Naive thymus-derived CD8-positive, alpha-beta T cell (primary cell): ENCODE measurements at regions not wholly inside any gene's neighbourhood (a gene's known extent, or its start where the extent isn't known, plus 50 kb on each side); places are given as distances from the start of the nearest gene placed in this dataset.

ENCODE experiments used
- ATAC-seq, 2 donors: fragments of 150-1000 bp; cut with Tn5 transposase in 1 of 2; sonication (Bioruptor Pico), chemical (Tn5 transposase) in 1 of 2; 1 replicate in 1 of 2; 2 replicates in 1 of 2; pipeline ENCODE4 v1.10.0; 2021; ENCODE audit warnings: mild to moderate bottlenecking in 2 of 2, moderate library complexity in 2 of 2
- POLR2A ChIA-PET: fragments of 350-600 bp; sonication (Branson Sonifier 250); formaldehyde crosslinking; loops from one replicate; lab custom pipeline; 2021; ENCODE audit warnings: antibody characterized with exemption; lab: Charles Lee
- DNase-seq, 10 donors: peaks; one replicate each; pipeline versions ENCODE4 v3.0.0 to v3.0.0-alpha.2; 2020 to 2022
- H3K27ac Mint-ChIP-seq, 10 donors: one replicate each; pipeline ENCODE4 v1.8.0; 2020 to 2022; ENCODE audit warnings: mild to moderate bottlenecking in 10 of 10, mixed read lengths in 10 of 10, moderate library complexity in 4 of 10, inconsistent platforms in 1 of 10
- H3K27me3 Mint-ChIP-seq, 5 donors: one replicate each; pipeline ENCODE4 v1.8.0; 2021 to 2022; ENCODE audit warnings: mixed read lengths in 5 of 5
- H3K36me3 Mint-ChIP-seq, 3 donors: one replicate each; pipeline ENCODE4 v1.8.0; 2020 to 2022; ENCODE audit warnings: mixed read lengths in 3 of 3, mild to moderate bottlenecking in 2 of 3, inconsistent platforms in 1 of 3
- H3K4me1 Mint-ChIP-seq, 4 donors: one replicate each; pipeline ENCODE4 v1.8.0; 2021 to 2022; ENCODE audit warnings: mixed read lengths in 4 of 4
- H3K4me3 Mint-ChIP-seq, 10 donors: one replicate each; pipeline ENCODE4 v1.8.0; 2020 to 2022; ENCODE audit warnings: mild to moderate bottlenecking in 10 of 10, mixed read lengths in 10 of 10, moderate library complexity in 6 of 10, inconsistent platforms in 1 of 10
- H3K9me3 Mint-ChIP-seq, 9 donors: one replicate each; pipeline ENCODE4 v1.8.0; 2020 to 2022; ENCODE audit warnings: mixed read lengths in 9 of 9, mild to moderate bottlenecking in 3 of 9, inconsistent platforms in 1 of 9, moderate library complexity in 1 of 9

GRCh38 chr2:180359522-180360282, 352.6 kb upstream of the CWC22 start:
- no peak for ATAC-seq
- H3K36me3 Mint-ChIP-seq = no peaks in the 10 kb centered on the region
- POLR2A ChIA-PET = no interaction called here
- H3K27ac Mint-ChIP-seq = peak overlapping the region in 2 of 10 donors; percentile 29 to 88
- no peaks in the 10 kb centered on the region for H3K27me3 Mint-ChIP-seq
- DNase-seq = peak in 2 of 10 donors; percentile 4 to 43
- peaks cover 0 to 4% (median 0%) of the 10 kb centered on the region in 9 donors for H3K9me3 Mint-ChIP-seq
- H3K4me1 Mint-ChIP-seq = peaks cover 0 to 12% (median 1%) of the 10 kb centered on the region in 4 donors
- H3K4me3 Mint-ChIP-seq = peak overlapping the region in 1 of 10 donors; percentile 26

- no peak for ATAC-seq
- H3K4me3 Mint-ChIP-seq = no peak overlapping the region
- H3K27ac Mint-ChIP-seq = no peak overlapping the region
- peaks cover 0 to 2% (median 0%) of the 10 kb centered on the region in 9 donors for H3K9me3 Mint-ChIP-seq
- POLR2A ChIA-PET = no interaction called here
- H3K4me1 Mint-ChIP-seq = peaks cover 0 to 12% (median 1%) of the 10 kb centered on the region in 4 donors
- no peak for DNase-seq
- H3K27me3 Mint-ChIP-seq = no peaks in the 10 kb centered on the region
- H3K36me3 Mint-ChIP-seq = no peaks in the 10 kb centered on the region
Measured at GRCh38 chr2:180358458-180358857, 351.4 kb upstream of the CWC22 start.

GRCh38 chr2:180356676-180357075, 349.6 kb upstream of the CWC22 start:
- ATAC-seq (no peak), DNase-seq (no peak)
- no peaks in the 10 kb centered on the region for H3K27me3 Mint-ChIP-seq
- H3K27ac Mint-ChIP-seq = no peak overlapping the region
- no peaks in the 10 kb centered on the region for H3K36me3 Mint-ChIP-seq
- H3K4me1 Mint-ChIP-seq = peaks cover 0 to 12% (median 1%) of the 10 kb centered on the region in 4 donors
- H3K9me3 Mint-ChIP-seq = peaks cover 0 to 4% (median 0%) of the 10 kb centered on the region in 9 donors
- H3K4me3 Mint-ChIP-seq = no peak overlapping the region
- POLR2A ChIA-PET = no interaction called here

GRCh38 chr2:180352620-180353019, 345.5 kb upstream of the CWC22 start:
- H3K4me1 Mint-ChIP-seq = no peaks in the 10 kb centered on the region
- POLR2A ChIA-PET = no interaction called here
- no peaks in the 10 kb centered on the region for H3K36me3 Mint-ChIP-seq
- DNase-seq = no peak
- H3K27ac Mint-ChIP-seq = no peak overlapping the region
- peaks cover 0 to 4% (median 3%) of the 10 kb centered on the region in 9 donors for H3K9me3 Mint-ChIP-seq
- H3K27me3 Mint-ChIP-seq = no peaks in the 10 kb centered on the region
- H3K4me3 Mint-ChIP-seq = no peak overlapping the region
- ATAC-seq = no peak

GRCh38 chr2:180349809-180350208, 342.7 kb upstream of the CWC22 start:
- Mint-ChIP-seq H3K27ac (no peak overlapping the region), H3K9me3 (peaks cover 0 to 11% (median 2%) of the 10 kb centered on the region in 9 donors), H3K4me3 (no peak overlapping the region), H3K36me3 (no peaks in the 10 kb centered on the region), H3K27me3 (no peaks in the 10 kb centered on the region), H3K4me1 (no peaks in the 10 kb centered on the region)
- no peak for ATAC-seq
- no peak for DNase-seq
- POLR2A ChIA-PET = no interaction called here

- no peak overlapping the region for H3K27ac Mint-ChIP-seq
- H3K9me3 Mint-ChIP-seq = peaks cover 0 to 14% (median 11%) of the 10 kb centered on the region in 9 donors
- POLR2A ChIA-PET = no interaction called here
- no peak for DNase-seq
- peaks cover 0 to 2% (median 0%) of the 10 kb centered on the region in 4 donors for H3K4me1 Mint-ChIP-seq
- H3K27me3 Mint-ChIP-seq = no peaks in the 10 kb centered on the region
- no peak for ATAC-seq
- H3K4me3 Mint-ChIP-seq = no peak overlapping the region
- H3K36me3 Mint-ChIP-seq = peaks cover 0 to 8% (median 0%) of the 10 kb centered on the region in 3 donors
Measured at GRCh38 chr2:180343528-180344345, 336.6 kb upstream of the CWC22 start.

- DNase-seq (no peak), ATAC-seq (no peak)
- Mint-ChIP-seq H3K27me3 (no peaks in the 10 kb centered on the region), H3K36me3 (peaks cover 0 to 32% (median 0%) of the 10 kb centered on the region in 3 donors), H3K4me1 (peaks cover 0 to 2% (median 0%) of the 10 kb centered on the region in 4 donors), H3K9me3 (peaks cover 11 to 55% (median 34%) of the 10 kb centered on the region in 9 donors), H3K4me3 (no peak overlapping the region), H3K27ac (no peak overlapping the region)
- POLR2A ChIA-PET = no interaction called here
Measured at GRCh38 chr2:180337136-180337535, 330.0 kb upstream of the CWC22 start.

- ATAC-seq (no peak), DNase-seq (no peak)
- H3K9me3 Mint-ChIP-seq = peaks cover 11 to 57% (median 34%) of the 10 kb centered on the region in 9 donors
- no peak overlapping the region for H3K27ac Mint-ChIP-seq
- peaks cover 0 to 32% (median 0%) of the 10 kb centered on the region in 3 donors for H3K36me3 Mint-ChIP-seq
- no peak overlapping the region for H3K4me3 Mint-ChIP-seq
- POLR2A ChIA-PET = no interaction called here
- no peaks in the 10 kb centered on the region for H3K4me1 Mint-ChIP-seq
- no peaks in the 10 kb centered on the region for H3K27me3 Mint-ChIP-seq
Measured at GRCh38 chr2:180336550-180336949, 329.5 kb upstream of the CWC22 start.

- DNase-seq (no peak), ATAC-seq (no peak)
- no peaks in the 10 kb centered on the region for H3K4me1 Mint-ChIP-seq
- H3K27me3 Mint-ChIP-seq = no peaks in the 10 kb centered on the region
- no peak overlapping the region for H3K27ac Mint-ChIP-seq
- peaks cover 11 to 60% (median 34%) of the 10 kb centered on the region in 9 donors for H3K9me3 Mint-ChIP-seq
- no peak overlapping the region for H3K4me3 Mint-ChIP-seq
- peaks cover 0 to 31% (median 0%) of the 10 kb centered on the region in 3 donors for H3K36me3 Mint-ChIP-seq
- POLR2A ChIA-PET = no interaction called here
Measured at GRCh38 chr2:180334514-180334913, 327.4 kb upstream of the CWC22 start.

GRCh38 chr2:180328795-180329422, 321.8 kb upstream of the CWC22 start:
- H3K4me1 Mint-ChIP-seq = no peaks in the 10 kb centered on the region
- DNase-seq (no peak), ATAC-seq (no peak)
- no peak overlapping the region for H3K4me3 Mint-ChIP-seq
- no peak overlapping the region for H3K27ac Mint-ChIP-seq
- peaks cover 0 to 22% (median 3%) of the 10 kb centered on the region in 9 donors for H3K9me3 Mint-ChIP-seq
- H3K27me3 Mint-ChIP-seq = peaks cover 0 to 6% (median 4%) of the 10 kb centered on the region in 5 donors
- POLR2A ChIA-PET = no interaction called here
- H3K36me3 Mint-ChIP-seq = peaks cover 0 to 8% (median 0%) of the 10 kb centered on the region in 3 donors

GRCh38 chr2:180327185-180327584, 320.1 kb upstream of the CWC22 start:
- Mint-ChIP-seq H3K36me3 (peaks cover 0 to 8% (median 0%) of the 10 kb centered on the region in 3 donors), H3K4me1 (no peaks in the 10 kb centered on the region), H3K27ac (no peak overlapping the region), H3K27me3 (peaks cover 0 to 6% (median 4%) of the 10 kb centered on the region in 5 donors), H3K4me3 (no peak overlapping the region), H3K9me3 (peaks cover 0 to 14% (median 0%) of the 10 kb centered on the region in 9 donors)
- ATAC-seq = no peak
- DNase-seq = no peak
- POLR2A ChIA-PET = no interaction called here

- H3K4me3 Mint-ChIP-seq = no peak overlapping the region
- ATAC-seq = no peak
- POLR2A ChIA-PET = no interaction called here
- DNase-seq = no peak
- no peak overlapping the region for H3K27ac Mint-ChIP-seq
- H3K27me3 Mint-ChIP-seq = peaks cover 0 to 11% (median 4%) of the 10 kb centered on the region in 5 donors
- H3K36me3 Mint-ChIP-seq = peaks cover 0 to 8% (median 0%) of the 10 kb centered on the region in 3 donors
- peaks cover 0 to 14% (median 4%) of the 10 kb centered on the region in 9 donors for H3K9me3 Mint-ChIP-seq
- no peaks in the 10 kb centered on the region for H3K4me1 Mint-ChIP-seq
Measured at GRCh38 chr2:180325416-180326120, 318.5 kb upstream of the CWC22 start.
